Mesendoderm (in vitro differentiated cells): ENCODE measurements at regions not wholly inside any gene's neighbourhood (a gene's known extent, or its start where the extent isn't known, plus 50 kb on each side); places are given as distances from the start of the nearest gene placed in this dataset.

Experiments
- DNase-seq: peaks from one replicate; pipeline ENCODE4 v3.0.0; 2013
- H2AK5ac ChIP-seq: 2 replicates; pipeline ENCODE4 v1.6.1; 2013; ENCODE audit warnings: low read length, inconsistent platforms
- H2BK120ac ChIP-seq: 2 replicates; pipeline ENCODE4 v1.6.1; 2013; ENCODE audit warnings: low read depth, mild to moderate bottlenecking, low read length, moderate library complexity, mixed read lengths
- H2BK15ac ChIP-seq: replicated peaks from 2 replicates; pipeline ENCODE4 v1.6.1; 2013; ENCODE audit warnings: low read depth, mild to moderate bottlenecking, moderate library complexity
- H2BK5ac ChIP-seq: 2 replicates; pipeline ENCODE4 v1.6.1; 2013; ENCODE audit warnings: low read length, inconsistent platforms
- H3K18ac ChIP-seq: 2 replicates; pipeline ENCODE4 v1.6.1; 2013; ENCODE audit warnings: mild to moderate bottlenecking, low read length, mixed read lengths
- H3K23ac ChIP-seq: one replicate; pipeline ENCODE4 v1.6.1; 2013; ENCODE audit warnings: low read length
- H3K27ac ChIP-seq: 2 replicates; pipeline ENCODE4 v1.5.1; 2013; ENCODE audit warnings: low read depth, mild to moderate bottlenecking, inconsistent platforms, low read length, moderate library complexity
- H3K27me3 ChIP-seq: 2 replicates; pipeline ENCODE4 v1.6.1; 2013; ENCODE audit warnings: low read length, control low read depth, mild to moderate bottlenecking, inconsistent platforms; ENCODE audit not compliant: insufficient read depth, poor library complexity
- H3K36me3 ChIP-seq: 2 replicates; pipeline ENCODE4 v1.6.1; 2013; ENCODE audit warnings: low read length, inconsistent platforms; ENCODE audit not compliant: control insufficient read depth, insufficient read depth
- H3K4ac ChIP-seq: one replicate; pipeline ENCODE4 v1.6.1; 2013; ENCODE audit warnings: low read depth, mild to moderate bottlenecking, low read length, moderate library complexity
- H3K4me1 ChIP-seq: 2 replicates; pipeline ENCODE4 v1.6.1; 2013; ENCODE audit warnings: low read depth, low read length, inconsistent platforms; ENCODE audit not compliant: control insufficient read depth
- H3K4me2 ChIP-seq: 2 replicates; pipeline ENCODE4 v1.6.1; 2013; ENCODE audit warnings: low read length
- H3K4me3 ChIP-seq: 2 replicates; pipeline ENCODE4 v1.5.1; 2013; ENCODE audit warnings: mild to moderate bottlenecking, low read length
- H3K56ac ChIP-seq: one replicate; pipeline ENCODE4 v1.6.1; 2013; ENCODE audit warnings: low read length
- H3K79me1 ChIP-seq: 2 replicates; pipeline ENCODE4 v1.6.1; 2013; ENCODE audit warnings: low read length, inconsistent platforms
- H3K79me2 ChIP-seq: 2 replicates; pipeline ENCODE4 v1.6.1; 2013; ENCODE audit warnings: mild to moderate bottlenecking, low read length; ENCODE audit not compliant: control insufficient read depth, insufficient read depth
- H3K9ac ChIP-seq: 2 replicates; pipeline ENCODE4 v1.6.1; 2013; ENCODE audit warnings: low read length, inconsistent platforms
- H4K5ac ChIP-seq: one replicate; pipeline ENCODE4 v1.6.1; 2013; ENCODE audit warnings: low read length
- H4K8ac ChIP-seq: one replicate; pipeline ENCODE4 v1.6.1; 2013; ENCODE audit warnings: low read depth, mild to moderate bottlenecking, control low read depth, low read length, moderate library complexity
- WGBS: extraction: QIAGEN DNeasy Blood & Tissue Kit; methylation state at CpG from one replicate; pipeline ENCODE4 v1.1.7; 2013; ENCODE audit warnings: low lambda C conversion rate, missing lambda C conversion rate; ENCODE audit not compliant: insufficient coverage; ENCODE audit errors: extremely low coverage; 5-methylcytosine and 5-hydroxymethylcytosine counted together

DNA sequence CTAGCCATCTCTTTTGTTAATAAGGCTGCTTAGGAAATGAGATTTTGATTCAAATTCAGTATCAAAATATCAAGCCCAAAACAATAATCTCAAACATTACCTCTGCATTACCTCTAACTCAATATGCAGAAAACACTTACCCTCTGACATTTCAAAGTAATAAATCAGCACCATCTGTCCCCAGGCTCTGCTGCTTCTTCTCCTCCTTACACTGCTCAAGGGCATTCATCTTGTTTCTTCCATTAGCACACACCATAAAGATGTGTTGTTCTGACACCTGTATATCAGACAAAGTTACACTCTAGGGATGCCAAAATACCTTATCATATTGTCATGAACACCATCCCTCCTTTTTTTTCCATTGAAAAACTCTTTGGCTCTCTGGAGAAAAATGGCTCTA is 1630.3 kb downstream of the RPA4 start:
- H2BK5ac ChIP-seq, result no peak overlapping the region
- H2AK5ac ChIP-seq, result no peak overlapping the region
- no peaks in the 10 kb centered on the region for H3K36me3 ChIP-seq

DNA sequence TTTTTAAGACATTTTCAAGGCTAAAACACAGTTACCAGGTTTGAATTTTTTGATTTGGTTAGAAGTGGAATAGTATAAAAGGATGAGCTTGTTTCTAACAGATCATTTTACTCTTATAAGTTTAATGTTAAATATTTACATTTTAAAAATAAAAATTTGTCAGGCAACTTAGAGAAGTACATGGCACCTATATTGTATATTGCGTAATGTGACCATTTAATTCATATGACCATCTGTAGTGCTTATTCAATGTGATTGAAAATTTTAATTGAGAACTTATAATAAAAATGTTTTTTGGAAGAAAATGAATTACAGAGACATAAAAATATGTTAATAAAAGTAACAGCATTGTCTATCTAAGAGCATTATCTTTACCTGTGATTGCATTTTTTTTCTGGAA is 1632.4 kb downstream of the RPA4 start:
- Histone ChIP-seq H3K4me3 (no peak overlapping the region), H3K23ac (no peak overlapping the region), H3K56ac (no peak overlapping the region), H2BK120ac (no peak overlapping the region), H3K27me3 (no peaks in the 10 kb centered on the region), H3K4me1 (no peaks in the 10 kb centered on the region), H3K36me3 (no peaks in the 10 kb centered on the region), H2AK5ac (no peak overlapping the region), H3K4me2 (no peak overlapping the region), H2BK5ac (no peak overlapping the region), H3K79me2 (no peaks in the 10 kb centered on the region), H3K27ac (no peak overlapping the region), H3K4ac (no peak overlapping the region), H4K8ac (no peak overlapping the region), H3K79me1 (no peaks in the 10 kb centered on the region), H2BK15ac (no peak overlapping the region), H3K18ac (no peak overlapping the region), H4K5ac (no peak overlapping the region), H3K9ac (no peak overlapping the region)
- DNase-seq, result no peak
- WGBS, result no CpG with 5 or more reads among the region's 1 CpG

More for the DNA sequence above, 1630.3 kb downstream of the RPA4 start:
- no peak overlapping the region for H3K18ac ChIP-seq
- no peak overlapping the region for H2BK15ac ChIP-seq
- H3K9ac ChIP-seq, result no peak overlapping the region
- no peak overlapping the region for H3K27ac ChIP-seq
- no peaks in the 10 kb centered on the region for H3K79me2 ChIP-seq
- H3K56ac ChIP-seq, result no peak overlapping the region
- no peak overlapping the region for H4K5ac ChIP-seq
- no peaks in the 10 kb centered on the region for H3K27me3 ChIP-seq
- H4K8ac ChIP-seq, result no peak overlapping the region
- no peak overlapping the region for H3K4me3 ChIP-seq
- DNase-seq, result no peak
- no peak overlapping the region for H3K23ac ChIP-seq
- no peak overlapping the region for H2BK120ac ChIP-seq
- H3K79me1 ChIP-seq, result no peaks in the 10 kb centered on the region
- H3K4ac ChIP-seq, result no peak overlapping the region
- H3K4me2 ChIP-seq, result no peak overlapping the region
- H3K4me1 ChIP-seq, result no peaks in the 10 kb centered on the region

GRCh38 chrX:98523026-98523425 is 1639.3 kb downstream of the RPA4 start:
- H4K8ac ChIP-seq, result no peak overlapping the region
- H2AK5ac ChIP-seq, result no peak overlapping the region
- no peak overlapping the region for H3K23ac ChIP-seq
- H3K4ac ChIP-seq, result no peak overlapping the region
- no CpG with 5 or more reads among the region's 3 CpGs for WGBS
- H3K36me3 ChIP-seq, result no peaks in the 10 kb centered on the region
- no peak for DNase-seq
- no peak overlapping the region for H3K4me3 ChIP-seq
- H2BK5ac ChIP-seq, result no peak overlapping the region
- no peak overlapping the region for H3K18ac ChIP-seq
- no peak overlapping the region for H4K5ac ChIP-seq
- H3K56ac ChIP-seq, result no peak overlapping the region
- H2BK120ac ChIP-seq, result no peak overlapping the region
- H3K27me3 ChIP-seq, result no peaks in the 10 kb centered on the region
- no peaks in the 10 kb centered on the region for H3K4me1 ChIP-seq
- no peak overlapping the region for H3K4me2 ChIP-seq
- no peaks in the 10 kb centered on the region for H3K79me1 ChIP-seq
- no peak overlapping the region for H3K9ac ChIP-seq
- no peak overlapping the region for H3K27ac ChIP-seq
- no peak overlapping the region for H2BK15ac ChIP-seq
- H3K79me2 ChIP-seq, result no peaks in the 10 kb centered on the region

GRCh38 chrX:98523521-98523920 is 1639.8 kb downstream of the RPA4 start:
- Histone ChIP-seq H2BK5ac (no peak overlapping the region), H3K27me3 (no peaks in the 10 kb centered on the region), H3K79me1 (no peaks in the 10 kb centered on the region), H3K27ac (no peak overlapping the region), H3K4me1 (no peaks in the 10 kb centered on the region), H3K79me2 (no peaks in the 10 kb centered on the region), H2AK5ac (no peak overlapping the region), H3K23ac (no peak overlapping the region), H3K18ac (no peak overlapping the region), H3K4me2 (no peak overlapping the region), H3K36me3 (no peaks in the 10 kb centered on the region), H3K4me3 (no peak overlapping the region), H4K8ac (no peak overlapping the region), H4K5ac (no peak overlapping the region), H2BK15ac (no peak overlapping the region), H3K56ac (no peak overlapping the region), H3K4ac (no peak overlapping the region), H2BK120ac (no peak overlapping the region), H3K9ac (no peak overlapping the region)
- no peak for DNase-seq
- no CpG with 5 or more reads among the region's 3 CpGs for WGBS

DNA sequence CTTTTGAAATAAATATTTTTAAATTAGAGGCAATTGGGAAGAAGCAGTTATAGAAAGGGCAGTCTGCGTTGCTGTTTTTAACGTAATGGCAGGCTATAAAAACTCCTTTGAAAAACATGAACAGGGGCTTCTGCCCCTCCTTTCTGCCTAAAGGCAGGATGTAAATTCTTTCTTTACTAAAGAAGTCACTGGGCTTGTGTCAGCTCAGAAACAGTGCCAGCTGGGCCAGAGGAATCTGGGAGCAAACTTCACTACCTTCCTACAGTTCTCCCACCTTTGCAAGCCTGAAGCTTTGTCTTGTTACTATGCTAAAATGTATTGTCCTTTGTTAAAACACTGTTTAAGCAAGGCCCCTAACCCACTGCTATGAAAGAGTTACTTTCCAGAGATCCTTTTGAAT is 1664.8 kb downstream of the RPA4 start:
- Histone ChIP-seq H3K27ac (no peak overlapping the region), H4K5ac (no peak overlapping the region), H3K18ac (no peak overlapping the region), H3K4me3 (no peak overlapping the region), H3K56ac (no peak overlapping the region), H3K4ac (no peak overlapping the region), H3K9ac (no peak overlapping the region), H4K8ac (no peak overlapping the region), H3K79me1 (no peaks in the 10 kb centered on the region), H3K23ac (no peak overlapping the region), H3K4me1 (no peaks in the 10 kb centered on the region), H2BK120ac (no peak overlapping the region), H3K4me2 (no peak overlapping the region), H2BK5ac (no peak overlapping the region), H2BK15ac (no peak overlapping the region), H3K36me3 (no peaks in the 10 kb centered on the region), H3K79me2 (no peaks in the 10 kb centered on the region), H3K27me3 (no peaks in the 10 kb centered on the region), H2AK5ac (no peak overlapping the region)
- WGBS, result no CpG with 5 or more reads among the region's 2 CpGs
- DNase-seq, result peak; percentile 30

GRCh38 chrX:98568795-98569194 is 1685.1 kb downstream of the RPA4 start:
- no peaks in the 10 kb centered on the region for H3K36me3 ChIP-seq
- no peak overlapping the region for H4K8ac ChIP-seq
- no peak overlapping the region for H2BK15ac ChIP-seq
- no peaks in the 10 kb centered on the region for H3K4me1 ChIP-seq
- no peak overlapping the region for H2BK120ac ChIP-seq
- H3K18ac ChIP-seq, result no peak overlapping the region
- no peak overlapping the region for H3K9ac ChIP-seq
- 100% methylated on average over 2 of the region's 2 CpGs for WGBS
- no peaks in the 10 kb centered on the region for H3K79me1 ChIP-seq
- H2AK5ac ChIP-seq, result no peak overlapping the region
- DNase-seq, result no peak
- no peak overlapping the region for H3K4ac ChIP-seq
- H3K79me2 ChIP-seq, result peaks cover under 1% of the 10 kb centered on the region
- H3K27me3 ChIP-seq, result no peaks in the 10 kb centered on the region
- no peak overlapping the region for H3K23ac ChIP-seq
- H4K5ac ChIP-seq, result no peak overlapping the region
- H3K27ac ChIP-seq, result no peak overlapping the region
- no peak overlapping the region for H3K4me3 ChIP-seq
- no peak overlapping the region for H2BK5ac ChIP-seq
- H3K56ac ChIP-seq, result no peak overlapping the region
- H3K4me2 ChIP-seq, result no peak overlapping the region
